T-cell (primary cell): ENCODE measurements at regions not wholly inside any gene's neighbourhood (a gene's known extent, or its start where the extent isn't known, plus 50 kb on each side); places are given as distances from the start of the nearest gene placed in this dataset.

Source experiments
- ATAC-seq, 4 experiments: fragments of 200-7000 bp in 3 of 4; fragments of 150-1000 bp in 1 of 4; cut with Tn5 transposase; replicated peaks in 1 of 4; 1 replicate in 3 of 4; 2 replicates in 1 of 4; pipeline ENCODE4 v1.10.0; 2021; ENCODE audit warnings: moderate library complexity in 3 of 4, mild to moderate bottlenecking in 2 of 4, moderate number of reproducible peaks in 1 of 4
- CTCF ChIA-PET, 2 donors: fragments of 300-600 bp; sonication (Branson Sonifier 250); formaldehyde crosslinking; loops; one replicate each; lab custom pipeline; 2022; ENCODE audit warnings: antibody characterized with exemption in 2 of 2; lab: Charles Lee
- POLR2A ChIA-PET, 2 donors: fragments of 300-600 bp; sonication (Branson Sonifier 250); formaldehyde crosslinking; loops; one replicate each; lab custom pipeline; 2022; ENCODE audit warnings: antibody characterized with exemption in 2 of 2; lab: Charles Lee
- DNase-seq, 35 experiments: peaks; one replicate each; pipeline versions ENCODE4 v3.0.0 to v3.0.0-alpha.2; 2013 to 2023
- H3K27ac ChIP-seq: one replicate; pipeline ENCODE4 v1.5.1; 2013; ENCODE audit warnings: low read length
- H3K27me3 ChIP-seq, 2 experiments: replicated peaks in 1 of 2; 1 replicate in 1 of 2; 2 replicates in 1 of 2; pipeline versions ENCODE4 v1.6.1 to v1.7.0; 2013; ENCODE audit warnings: low read length in 1 of 2, mixed read lengths in 1 of 2; ENCODE audit not compliant: control insufficient read depth in 2 of 2, insufficient read depth in 2 of 2; ENCODE audit errors: extremely low read depth in 1 of 2
- H3K36me3 ChIP-seq, 2 donors: 1 replicate in 1 of 2; 2 replicates in 1 of 2; pipeline versions ENCODE4 v1.6.1 to v1.7.0; 2013; ENCODE audit warnings: low read length in 1 of 2; ENCODE audit not compliant: control insufficient read depth in 2 of 2, insufficient read depth in 1 of 2; ENCODE audit errors: extremely low read depth in 1 of 2
- H3K4me1 ChIP-seq, 2 experiments: 1 replicate in 1 of 2; 2 replicates in 1 of 2; pipeline versions ENCODE4 v1.6.1 to v1.7.0; 2013; ENCODE audit warnings: low read length in 2 of 2, mixed read lengths in 1 of 2; ENCODE audit not compliant: insufficient read depth in 2 of 2, control insufficient read depth in 1 of 2; ENCODE audit errors: extremely low read depth in 1 of 2
- H3K4me3 ChIP-seq, 2 donors: 1 replicate in 1 of 2; 2 replicates in 1 of 2; pipeline versions ENCODE4 v1.5.1 to v1.7.0; 2013; ENCODE audit warnings: mild to moderate bottlenecking in 2 of 2, low read length in 1 of 2, moderate library complexity in 1 of 2; ENCODE audit not compliant: control insufficient read depth in 1 of 2; ENCODE audit errors: extremely low read depth in 1 of 2
- H3K9me3 ChIP-seq: 2 replicates; pipeline ENCODE4 v1.7.0; 2013
- H3K27ac Mint-ChIP-seq, 2 donors: one replicate each; pipeline ENCODE4 v1.8.0; 2020 to 2021; ENCODE audit warnings: mild to moderate bottlenecking in 2 of 2, mixed read lengths in 2 of 2
- H3K27me3 Mint-ChIP-seq, 2 donors: one replicate each; pipeline ENCODE4 v1.8.0; 2021 to 2022; ENCODE audit warnings: mixed read lengths in 2 of 2
- H3K36me3 Mint-ChIP-seq: one replicate; pipeline ENCODE4 v1.8.0; 2021; ENCODE audit warnings: mixed read lengths
- H3K4me1 Mint-ChIP-seq, 3 donors: one replicate each; pipeline ENCODE4 v1.8.0; 2020 to 2022; ENCODE audit warnings: mixed read lengths in 3 of 3, mild to moderate bottlenecking in 1 of 3
- H3K4me3 Mint-ChIP-seq, 3 donors: one replicate each; pipeline ENCODE4 v1.8.0; 2020 to 2022; ENCODE audit warnings: mild to moderate bottlenecking in 3 of 3, mixed read lengths in 3 of 3, moderate library complexity in 3 of 3
- H3K9me3 Mint-ChIP-seq, 3 donors: one replicate each; pipeline ENCODE4 v1.8.0; 2020 to 2022; ENCODE audit warnings: mixed read lengths in 3 of 3
- WGBS: methylation state at CpG from one replicate; pipeline ENCODE4 v1.1.5; 2013; ENCODE audit warnings: missing lambda C conversion rate; ENCODE audit not compliant: insufficient coverage; 5-methylcytosine and 5-hydroxymethylcytosine counted together

- CTCF ChIA-PET = no interaction called here
- POLR2A ChIA-PET = no interaction called here
Measured at GRCh38 chr3:159787178-159787574, 201.5 kb upstream of the IL12A start.

GRCh38 chr3:159787794-159788205 lies 200.8 kb upstream of the IL12A start:
- DNase-seq (no peak), ATAC-seq (no peak)
- Histone ChIP-seq H3K4me3 (no peak overlapping the region), H3K4me1 (no peaks in the 10 kb centered on the region), H3K36me3 (no peaks in the 10 kb centered on the region), H3K9me3 (no peaks in the 10 kb centered on the region), H3K27me3 (peaks cover 0 to 3% of the 10 kb centered on the region in 2 experiments), H3K27ac (no peak overlapping the region)
- no peaks in the 10 kb centered on the region for H3K9me3 Mint-ChIP-seq
- no peak overlapping the region for H3K4me3 Mint-ChIP-seq
- no peaks in the 10 kb centered on the region for H3K4me1 Mint-ChIP-seq
- no peaks in the 10 kb centered on the region for H3K36me3 Mint-ChIP-seq
- H3K27ac Mint-ChIP-seq = no peak overlapping the region
- POLR2A ChIA-PET = no interaction called here
- peaks cover 3 to 10% of the 10 kb centered on the region in 2 donors for H3K27me3 Mint-ChIP-seq
- WGBS = 100% methylated on average over 2 of the region's 5 CpGs
- CTCF ChIA-PET = no interaction called here

More at GRCh38 chr3:159787178-159787574, 201.5 kb upstream of the IL12A start:
- no peaks in the 10 kb centered on the region for H3K36me3 ChIP-seq
- H3K4me1 Mint-ChIP-seq = no peaks in the 10 kb centered on the region
- H3K36me3 Mint-ChIP-seq = no peaks in the 10 kb centered on the region
- no peak overlapping the region for H3K4me3 Mint-ChIP-seq
- no peak overlapping the region for H3K27ac Mint-ChIP-seq
- H3K27me3 Mint-ChIP-seq = peaks cover 3 to 14% of the 10 kb centered on the region in 2 donors
- ATAC-seq (no peak), DNase-seq (no peak)
- no peaks in the 10 kb centered on the region for H3K9me3 ChIP-seq
- no peak overlapping the region for H3K27ac ChIP-seq
- H3K9me3 Mint-ChIP-seq = no peaks in the 10 kb centered on the region
- peaks cover 0 to 3% of the 10 kb centered on the region in 2 experiments for H3K27me3 ChIP-seq
- no peaks in the 10 kb centered on the region for H3K4me1 ChIP-seq
- no peak overlapping the region for H3K4me3 ChIP-seq
- WGBS = no CpG with 5 or more reads among the region's 4 CpGs

GRCh38 chr3:159788291-159788690 lies 200.3 kb upstream of the IL12A start:
- no peaks in the 10 kb centered on the region for H3K36me3 ChIP-seq
- Mint-ChIP-seq H3K27ac (no peak overlapping the region), H3K9me3 (no peaks in the 10 kb centered on the region), H3K4me3 (no peak overlapping the region), H3K4me1 (no peaks in the 10 kb centered on the region), H3K27me3 (peaks cover 3 to 7% of the 10 kb centered on the region in 2 donors), H3K36me3 (no peaks in the 10 kb centered on the region)
- no peaks in the 10 kb centered on the region for H3K4me1 ChIP-seq
- H3K4me3 ChIP-seq = no peak overlapping the region
- H3K27ac ChIP-seq = no peak overlapping the region
- H3K27me3 ChIP-seq = peaks cover 0 to under 1% of the 10 kb centered on the region in 2 experiments
- ChIA-PET POLR2A (no interaction called here), CTCF (no interaction called here)
- DNase-seq (no peak), ATAC-seq (no peak)
- no peaks in the 10 kb centered on the region for H3K9me3 ChIP-seq
- no CpG with 5 or more reads among the region's 3 CpGs for WGBS

GRCh38 chr3:159789017-159789416 lies 199.6 kb upstream of the IL12A start:
- Histone ChIP-seq H3K4me1 (no peaks in the 10 kb centered on the region), H3K27ac (no peak overlapping the region), H3K36me3 (no peaks in the 10 kb centered on the region), H3K4me3 (no peak overlapping the region), H3K27me3 (no peaks in the 10 kb centered on the region), H3K9me3 (no peaks in the 10 kb centered on the region)
- ChIA-PET POLR2A (no interaction called here), CTCF (no interaction called here)
- no peaks in the 10 kb centered on the region for H3K9me3 Mint-ChIP-seq
- DNase-seq = no peak
- no peak for ATAC-seq
- no peak overlapping the region for H3K4me3 Mint-ChIP-seq
- 80% methylated on average over 1 of the region's 4 CpGs for WGBS
- no peak overlapping the region for H3K27ac Mint-ChIP-seq
- H3K4me1 Mint-ChIP-seq = no peaks in the 10 kb centered on the region
- H3K36me3 Mint-ChIP-seq = no peaks in the 10 kb centered on the region
- peaks cover 3 to 7% of the 10 kb centered on the region in 2 donors for H3K27me3 Mint-ChIP-seq

GRCh38 chr3:159789742-159790635 lies 198.6 kb upstream of the IL12A start:
- H3K36me3 Mint-ChIP-seq = no peaks in the 10 kb centered on the region
- no peaks in the 10 kb centered on the region for H3K9me3 Mint-ChIP-seq
- Histone ChIP-seq H3K27me3 (peaks cover 0 to 4% of the 10 kb centered on the region in 2 experiments), H3K4me3 (no peak overlapping the region), H3K36me3 (no peaks in the 10 kb centered on the region), H3K9me3 (no peaks in the 10 kb centered on the region), H3K4me1 (no peaks in the 10 kb centered on the region), H3K27ac (no peak overlapping the region)
- 100% methylated on average over 4 of the region's 10 CpGs for WGBS
- H3K4me3 Mint-ChIP-seq = no peak overlapping the region
- DNase-seq (no peak), ATAC-seq (no peak)
- H3K27me3 Mint-ChIP-seq = peaks cover 0 to 3% of the 10 kb centered on the region in 2 donors
- POLR2A ChIA-PET = no interaction called here
- H3K27ac Mint-ChIP-seq = no peak overlapping the region
- no peaks in the 10 kb centered on the region for H3K4me1 Mint-ChIP-seq
- CTCF ChIA-PET = no interaction called here

GRCh38 chr3:159791336-159791735 lies 197.3 kb upstream of the IL12A start:
- ChIA-PET POLR2A (no interaction called here), CTCF (no interaction called here)
- Histone ChIP-seq H3K27ac (no peak overlapping the region), H3K36me3 (no peaks in the 10 kb centered on the region), H3K27me3 (peaks cover 0 to 4% of the 10 kb centered on the region in 2 experiments), H3K4me1 (no peaks in the 10 kb centered on the region), H3K4me3 (no peak overlapping the region), H3K9me3 (no peaks in the 10 kb centered on the region)
- H3K36me3 Mint-ChIP-seq = no peaks in the 10 kb centered on the region
- H3K4me1 Mint-ChIP-seq = no peaks in the 10 kb centered on the region
- H3K9me3 Mint-ChIP-seq = no peaks in the 10 kb centered on the region
- peaks cover 0 to 7% of the 10 kb centered on the region in 2 donors for H3K27me3 Mint-ChIP-seq
- WGBS = 68% methylated on average over 3 of the region's 4 CpGs
- DNase-seq (no peak), ATAC-seq (no peak)
- H3K27ac Mint-ChIP-seq = no peak overlapping the region
- H3K4me3 Mint-ChIP-seq = no peak overlapping the region
